Activated CD8-positive, alpha-beta memory T cell treated with anti-CD3 and anti-CD28 coated beads for 36 hours (primary cell): ENCODE measurements at regions not wholly inside any gene's neighbourhood (a gene's known extent, or its start where the extent isn't known, plus 50 kb on each side); places are given as distances from the start of the nearest gene placed in this dataset.

Source experiments
- CTCF ChIA-PET: fragments of 350-600 bp; sonication (Branson Sonifier 250); formaldehyde crosslinking; loops from one replicate; lab custom pipeline; 2021; ENCODE audit warnings: antibody characterized with exemption; lab: Charles Lee
- POLR2A ChIA-PET: fragments of 350-600 bp; sonication (Branson Sonifier 250); formaldehyde crosslinking; loops from one replicate; lab custom pipeline; 2021; ENCODE audit warnings: antibody characterized with exemption; lab: Charles Lee

DNA sequence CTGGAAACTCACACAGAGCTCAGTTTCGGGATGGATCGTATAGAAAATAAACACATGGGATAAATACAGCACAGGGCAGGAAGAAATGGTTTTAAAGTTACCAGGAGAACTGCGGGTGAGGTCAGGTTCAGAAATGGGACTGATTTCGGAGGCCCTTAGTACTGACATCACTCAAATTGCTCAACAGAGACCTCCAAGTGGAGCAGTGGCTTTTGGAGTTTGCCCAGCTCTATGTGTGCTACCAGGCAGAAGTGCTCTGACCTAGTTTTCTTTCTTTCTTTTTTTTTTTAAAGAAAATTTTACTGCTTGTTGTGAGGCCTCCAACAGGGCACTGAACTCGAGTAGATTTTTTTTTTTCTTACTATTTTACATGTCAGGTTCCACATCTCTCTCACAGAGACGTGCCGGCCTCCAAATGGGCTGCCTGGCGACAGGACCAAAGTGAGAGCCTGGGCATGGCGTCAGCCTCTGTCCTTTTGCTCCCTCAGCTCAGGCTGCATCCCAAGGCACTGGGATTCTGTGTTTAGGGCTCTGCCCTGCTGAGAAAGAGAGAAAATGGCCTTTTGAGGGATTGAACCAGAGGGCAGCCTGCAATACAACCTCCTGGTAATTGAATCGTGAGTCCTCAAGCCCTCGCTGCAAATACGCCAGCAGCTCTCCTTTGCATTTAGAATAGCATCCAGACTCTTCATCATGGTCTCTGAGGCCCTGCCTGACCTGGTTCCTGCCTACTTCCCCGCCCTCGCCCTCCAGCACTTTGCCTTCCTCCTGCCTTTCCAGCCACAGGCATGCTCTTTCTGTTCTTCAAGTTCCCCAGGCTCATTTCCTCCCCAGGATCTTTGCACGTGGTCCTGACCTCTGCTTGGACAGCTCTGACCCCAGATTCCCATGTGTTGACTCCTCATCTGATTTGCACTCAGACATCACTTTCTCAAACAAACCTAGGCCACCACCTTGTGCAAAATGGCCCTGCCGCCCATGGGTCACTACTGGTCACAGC, 173.5 kb downstream of the FGF1 start:
- CTCF ChIA-PET = interaction anchor here (0.7 kb wide), 1 partner anchor 119 kb away, joined by 3 read pairs; no protein-coding TSS in a partner anchor

GRCh38 chr5:142511358-142511757, 174.5 kb downstream of the FGF1 start:
- ChIA-PET CTCF (no interaction called here), POLR2A (no interaction called here)

More for the DNA sequence above, 173.5 kb downstream of the FGF1 start:
- POLR2A ChIA-PET = no interaction called here

- POLR2A ChIA-PET = no interaction called here
- CTCF ChIA-PET = interaction anchor here (1.5 kb wide), 1 partner anchor 9 kb away, joined by 3 read pairs; no protein-coding TSS in a partner anchor
Measured at GRCh38 chr5:142509026-142509425, 176.9 kb downstream of the FGF1 start.

DNA sequence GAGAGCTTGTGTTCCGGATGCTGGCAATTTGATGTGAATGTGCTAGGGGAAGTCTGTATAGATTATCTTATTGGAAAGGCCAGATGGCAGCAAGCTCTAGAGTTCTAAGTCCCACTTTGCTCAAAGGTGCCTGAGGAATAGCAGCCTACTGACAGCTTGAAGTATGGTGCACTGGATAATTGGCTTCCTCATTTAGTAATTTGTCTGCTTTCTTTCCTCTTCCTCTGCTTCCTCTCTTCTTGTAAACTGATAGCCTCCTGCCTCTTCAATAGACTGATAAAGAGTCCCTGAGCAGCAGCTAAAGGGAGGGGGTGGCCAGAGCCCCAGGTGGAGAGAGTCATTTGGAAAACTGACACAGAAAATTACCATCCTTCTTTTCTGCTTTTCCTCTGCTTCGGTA, 177.3 kb downstream of the FGF1 start:
- CTCF ChIA-PET = interaction anchor here (1.5 kb wide), 1 partner anchor 9 kb away, joined by 3 read pairs; no protein-coding TSS in a partner anchor
- POLR2A ChIA-PET = no interaction called here

DNA sequence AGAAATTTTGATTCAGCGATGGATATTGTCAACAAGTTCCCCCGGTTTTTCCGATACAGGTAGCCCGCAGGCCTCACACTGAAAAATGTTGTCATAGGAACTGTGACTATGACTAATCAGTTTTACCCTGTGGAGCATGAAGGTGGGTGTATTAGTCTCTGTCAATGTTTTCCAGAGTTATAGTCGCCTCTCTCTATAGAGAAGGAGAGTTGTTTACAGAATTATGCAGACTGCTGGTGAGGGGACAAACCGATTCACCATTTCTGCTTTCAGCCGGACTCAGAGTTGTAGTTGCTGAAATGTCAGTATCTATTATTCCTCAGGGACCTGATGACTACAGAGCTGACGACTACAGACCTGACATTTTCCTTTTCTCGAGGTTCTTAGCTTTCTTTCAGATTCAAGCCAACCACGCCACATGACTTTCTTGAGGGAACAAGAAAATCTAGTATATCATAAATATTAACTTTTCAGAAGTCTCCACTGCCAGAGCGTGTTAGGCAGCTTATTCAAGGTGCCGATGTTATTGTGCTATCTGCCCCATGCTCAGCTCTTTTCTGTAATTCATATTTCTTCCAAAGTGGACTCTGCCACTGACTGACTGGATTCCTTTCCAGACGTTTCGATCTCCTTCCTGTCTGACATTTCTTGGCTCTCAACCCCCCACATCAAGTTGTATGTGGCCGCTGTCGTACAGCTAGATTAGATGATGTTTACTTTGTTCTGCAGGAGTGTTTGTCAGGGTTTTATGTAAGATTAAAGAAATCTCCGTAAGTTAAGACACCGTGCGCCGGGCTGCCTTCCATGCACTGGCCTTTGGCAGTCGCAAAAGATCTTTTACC, 178.1 kb downstream of the FGF1 start:
- ChIA-PET CTCF (no interaction called here), POLR2A (no interaction called here)

DNA sequence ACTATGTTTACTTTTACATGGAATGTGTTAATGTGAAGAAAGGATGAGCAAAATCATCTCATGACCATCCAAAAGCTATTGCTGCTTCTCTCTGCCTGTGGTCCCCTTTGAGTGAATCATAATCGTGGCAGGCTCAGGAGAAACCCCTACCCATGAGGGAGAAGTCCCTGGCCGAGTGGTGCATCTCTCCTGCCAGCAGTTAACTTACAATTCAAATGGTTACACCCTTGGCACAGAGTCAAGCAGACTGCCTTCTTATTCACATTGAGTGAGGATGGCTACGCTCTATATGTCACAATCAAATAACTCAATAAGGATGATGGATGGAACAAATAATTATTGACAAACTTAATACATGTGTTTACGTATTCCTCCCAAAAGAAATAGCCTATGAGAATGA, 179.1 kb downstream of the FGF1 start:
- ChIA-PET POLR2A (no interaction called here), CTCF (no interaction called here)

DNA sequence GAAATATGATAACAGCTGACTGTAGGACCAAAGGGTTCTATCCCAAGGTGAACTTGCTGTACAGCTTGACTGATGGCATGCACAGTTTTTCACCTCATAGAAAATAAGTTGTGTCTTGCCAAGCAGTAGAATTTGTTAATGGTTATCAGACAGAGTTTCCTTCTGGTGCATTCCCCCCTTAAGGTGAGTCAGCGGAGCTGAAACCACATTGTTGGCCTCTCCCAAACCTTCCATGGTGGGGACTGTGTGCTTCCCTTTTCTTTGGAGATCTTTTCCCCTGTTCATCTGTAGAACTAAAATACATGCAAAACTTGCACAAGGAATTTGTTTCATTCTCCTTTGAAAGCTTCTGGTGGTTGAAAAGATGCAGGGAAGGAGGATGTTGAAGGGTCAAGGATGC, 179.8 kb downstream of the FGF1 start:
- CTCF ChIA-PET = no interaction called here
- POLR2A ChIA-PET = no interaction called here

- CTCF ChIA-PET = no interaction called here
Measured at GRCh38 chr5:142501890-142502289, 177.1 kb upstream of the SPRY4 start.

GRCh38 chr5:142500227-142500905, 175.5 kb upstream of the SPRY4 start:
- ChIA-PET CTCF (interaction anchor here (1.6 kb wide), 1 partner anchor 9 kb away, joined by 3 read pairs; no protein-coding TSS in a partner anchor), POLR2A (no interaction called here)

More at GRCh38 chr5:142501890-142502289, 177.1 kb upstream of the SPRY4 start:
- POLR2A ChIA-PET = no interaction called here

DNA sequence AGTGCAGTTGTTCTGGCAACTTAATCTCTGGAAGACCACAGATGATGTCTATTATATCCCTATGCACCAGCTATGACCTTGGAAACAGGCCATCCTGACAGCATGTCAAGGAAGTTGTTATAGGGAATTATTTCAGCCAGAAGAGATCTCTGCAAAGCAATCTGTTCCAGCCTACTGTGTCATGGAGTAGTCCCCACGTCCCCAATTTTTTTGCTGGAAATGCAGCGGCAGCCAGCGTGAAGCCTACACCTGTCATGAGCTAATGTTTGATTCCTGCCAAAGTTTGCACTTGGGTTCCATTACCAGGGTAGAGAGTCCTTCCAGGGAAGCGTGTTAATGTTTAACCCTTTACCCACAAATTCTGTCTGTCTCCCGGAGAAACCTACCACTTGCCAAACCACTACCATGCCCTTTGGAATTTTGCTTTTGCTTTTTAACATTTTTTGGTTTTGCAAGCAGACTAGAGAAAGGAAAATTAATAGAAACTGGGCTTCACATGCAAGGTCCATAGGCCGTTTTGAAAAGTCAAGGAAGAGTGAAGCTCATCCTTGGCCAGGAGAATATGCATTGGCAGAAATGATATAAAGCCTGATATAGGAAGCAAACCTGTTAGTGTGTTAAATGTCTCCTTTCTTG, 174.9 kb upstream of the SPRY4 start:
- CTCF ChIA-PET = interaction anchor here (1.6 kb wide), 1 partner anchor 9 kb away, joined by 3 read pairs; no protein-coding TSS in a partner anchor
- POLR2A ChIA-PET = no interaction called here

GRCh38 chr5:142498298-142498697, 173.5 kb upstream of the SPRY4 start:
- ChIA-PET CTCF (no interaction called here), POLR2A (no interaction called here)

GRCh38 chr5:142495531-142495930, 170.7 kb upstream of the SPRY4 start:
- CTCF ChIA-PET = no interaction called here
- POLR2A ChIA-PET = no interaction called here

DNA sequence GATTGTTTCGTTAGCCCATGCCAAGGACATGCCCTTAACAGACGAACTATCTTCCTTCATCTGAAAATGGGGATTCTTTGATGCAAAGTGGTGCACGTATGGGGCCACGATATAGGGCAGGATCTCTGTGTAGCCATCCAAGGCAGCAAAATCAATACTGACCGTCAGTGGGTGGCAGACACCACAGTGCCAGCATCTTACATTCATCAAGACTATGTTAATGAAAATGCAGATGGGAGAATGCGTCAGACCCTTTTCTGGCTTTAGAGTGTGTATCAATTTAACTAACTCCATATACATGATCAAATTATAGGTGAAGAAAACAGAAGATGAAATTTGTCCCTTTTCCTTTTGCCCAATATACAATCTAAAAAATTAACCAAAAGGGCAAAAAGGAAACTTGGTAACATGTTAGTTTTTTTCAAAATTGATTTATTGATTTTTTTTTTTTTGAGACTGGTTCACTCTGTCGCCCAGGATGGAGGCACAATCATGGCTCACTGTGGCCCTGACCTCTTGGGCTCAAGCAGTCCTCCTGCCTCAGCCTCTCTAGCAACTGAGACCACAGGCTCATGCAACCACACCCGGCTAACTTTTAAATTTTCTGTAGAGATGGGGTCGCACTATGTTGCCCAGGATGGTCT, 169.2 kb upstream of the SPRY4 start:
- ChIA-PET POLR2A (interaction anchor here (0.6 kb wide), 1 partner anchor 551 kb away, joined by 4 read pairs; no protein-coding TSS in a partner anchor), CTCF (interaction anchor here (0.7 kb wide), 1 partner anchor 182 kb away, joined by 3 read pairs; no protein-coding TSS in a partner anchor)

GRCh38 chr5:142492781-142493281, 168.0 kb upstream of the SPRY4 start:
- POLR2A ChIA-PET = no interaction called here
- CTCF ChIA-PET = no interaction called here

GRCh38 chr5:142491679-142492078, 166.9 kb upstream of the SPRY4 start:
- ChIA-PET CTCF (no interaction called here), POLR2A (no interaction called here)

DNA sequence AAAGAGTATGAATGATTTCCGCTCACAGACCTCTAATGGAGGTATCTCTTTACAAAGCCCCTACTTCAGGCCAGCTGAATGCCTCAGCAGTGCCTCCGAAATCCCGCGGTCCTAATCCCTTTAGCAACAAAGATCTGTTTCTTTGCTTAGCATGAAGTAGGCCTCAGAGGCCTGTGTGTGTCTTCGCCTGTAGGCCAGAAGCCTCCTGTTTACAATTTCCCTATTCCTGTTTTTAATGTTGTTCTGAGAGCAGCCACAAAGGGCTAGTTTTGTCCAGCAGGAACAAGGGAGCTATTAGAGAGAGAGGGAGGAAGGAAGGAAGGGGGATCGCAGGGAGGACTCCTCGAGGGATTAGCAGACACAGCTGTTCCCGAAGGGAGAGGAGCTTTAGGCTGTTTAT, 166.4 kb upstream of the SPRY4 start:
- ChIA-PET CTCF (no interaction called here), POLR2A (no interaction called here)

DNA sequence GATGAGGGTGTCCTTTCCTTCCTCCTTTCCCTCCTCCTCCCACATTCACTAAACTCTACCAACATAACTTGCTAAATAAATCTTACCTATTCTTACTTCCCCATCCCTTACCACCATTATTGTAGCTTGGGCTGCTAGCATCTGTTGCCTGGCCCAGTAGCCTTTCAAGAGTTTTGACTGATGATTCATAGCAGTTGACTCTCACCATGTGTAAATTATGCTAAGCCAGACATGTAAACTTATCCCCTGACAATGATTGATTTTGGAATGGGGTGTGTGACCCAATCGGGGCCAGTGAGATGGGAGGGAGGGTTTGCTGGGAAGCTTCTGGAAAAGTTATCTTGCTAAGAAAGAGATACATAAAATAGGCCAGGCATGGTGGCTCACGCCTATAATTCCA, 161.8 kb upstream of the SPRY4 start:
- CTCF ChIA-PET = no interaction called here
- POLR2A ChIA-PET = no interaction called here

GRCh38 chr5:142486020-142486419, 161.2 kb upstream of the SPRY4 start:
- ChIA-PET POLR2A (no interaction called here), CTCF (no interaction called here)
